IMR-90 (cell line): ENCODE measurements at regions not wholly inside any gene's neighbourhood (a gene's known extent, or its start where the extent isn't known, plus 50 kb on each side); places are given as distances from the start of the nearest gene placed in this dataset.

ENCODE experiments used
- ATAC-seq: fragments of 200-7000 bp; cut with Tn5 transposase; 2 replicates; pipeline ENCODE4 v1.9.1; 2020; ENCODE audit warnings: low read depth, mild to moderate bottlenecking, moderate library complexity
- BruUV-seq: library from RNA; stranded (reverse); fragments of 400-500 nt; replicated peaks from 2 replicates; lab custom pipeline; 2021; lab: Mats Ljungman, UMichigan
- CTCF ChIA-PET: fragments of 300-600 bp; formaldehyde crosslinking; extraction: SDS; loops from one replicate; lab custom pipeline; 2021; ENCODE audit warnings: antibody characterized with exemption; lab: Yijun Ruan, JAX
- POLR2A ChIA-PET: fragments of 300-600 bp; sonication (Branson Sonifier 250); formaldehyde crosslinking; loops from one replicate; lab custom pipeline; 2022; ENCODE audit warnings: antibody characterized with exemption; ENCODE audit not compliant: unreplicated experiment; lab: Charles Lee
- DNase-seq: peaks from one replicate; pipeline ENCODE4 v3.0.0; 2013
- H2AFZ ChIP-seq: replicated peaks from 2 replicates; pipeline ENCODE3; 2013; ENCODE audit warnings: low read length, mild to moderate bottlenecking; ENCODE audit not compliant: poor library complexity
- H2AK5ac ChIP-seq: 2 replicates; pipeline ENCODE4 v1.6.1; 2013; ENCODE audit warnings: low read depth, low read length, inconsistent platforms
- H2AK9ac ChIP-seq: replicated peaks from 2 replicates; pipeline ENCODE3; 2013; ENCODE audit warnings: mild to moderate bottlenecking, low read depth, low read length, moderate library complexity; ENCODE audit not compliant: poor library complexity
- H2BK120ac ChIP-seq: 2 replicates; pipeline ENCODE4 v1.6.1; 2013; ENCODE audit warnings: low read depth, low read length, inconsistent platforms
- H2BK15ac ChIP-seq: 3 replicates; pipeline ENCODE4 v1.6.1; 2013; ENCODE audit warnings: low read depth, low read length, inconsistent platforms
- H2BK20ac ChIP-seq: 2 replicates; pipeline ENCODE4 v1.6.1; 2013; ENCODE audit warnings: low read depth, mild to moderate bottlenecking, inconsistent platforms, low read length, moderate library complexity
- H2BK5ac ChIP-seq: 2 replicates; pipeline ENCODE4 v1.6.1; 2013; ENCODE audit warnings: mild to moderate bottlenecking, low read depth, low read length, inconsistent platforms; ENCODE audit not compliant: poor library complexity, severe bottlenecking
- H3K14ac ChIP-seq: replicated peaks from 2 replicates; pipeline ENCODE4 v1.6.1; 2013; ENCODE audit warnings: low read depth, low read length, inconsistent platforms
- H3K18ac ChIP-seq: 2 replicates; pipeline ENCODE4 v1.6.1; 2013; ENCODE audit warnings: low read depth, low read length, control low read depth
- H3K23ac ChIP-seq: 2 replicates; pipeline ENCODE4 v1.6.1; 2013; ENCODE audit warnings: low read depth, low read length, inconsistent platforms
- H3K27ac ChIP-seq: 2 replicates; pipeline ENCODE4 v1.5.1; 2013; ENCODE audit warnings: mild to moderate bottlenecking, control low read depth, low read length; ENCODE audit not compliant: insufficient read depth
- H3K27me3 ChIP-seq: 2 replicates; pipeline ENCODE4 v1.6.1; 2013; ENCODE audit warnings: low read length; ENCODE audit not compliant: control insufficient read depth, insufficient read depth
- H3K36me3 ChIP-seq: 2 replicates; pipeline ENCODE4 v1.6.1; 2013; ENCODE audit warnings: low read length, mixed read lengths; ENCODE audit not compliant: control insufficient read depth, insufficient read depth
- H3K4ac ChIP-seq: 2 replicates; pipeline ENCODE4 v1.6.1; 2013; ENCODE audit warnings: low read depth, low read length, inconsistent platforms
- H3K4me1 ChIP-seq: 2 replicates; pipeline ENCODE4 v1.6.1; 2013; ENCODE audit warnings: low read length, mixed read lengths; ENCODE audit not compliant: control insufficient read depth, insufficient read depth
- H3K4me2 ChIP-seq: 2 replicates; pipeline ENCODE4 v1.6.1; 2013; ENCODE audit warnings: low read depth, mild to moderate bottlenecking, control low read depth, low read length, moderate library complexity
- H3K4me3 ChIP-seq: 2 replicates; pipeline ENCODE4 v1.5.1; 2013; ENCODE audit warnings: low read depth, mild to moderate bottlenecking, control low read depth, low read length, moderate library complexity; ENCODE audit not compliant: insufficient read depth
- H3K56ac ChIP-seq: 2 replicates; pipeline ENCODE4 v1.6.1; 2013; ENCODE audit warnings: low read length, inconsistent platforms; ENCODE audit not compliant: insufficient read depth; ENCODE audit errors: extremely low read depth
- H3K79me1 ChIP-seq, 2 experiments: 2 replicates each; pipeline ENCODE4 v1.6.1; 2013; ENCODE audit warnings: low read length in 2 of 2, inconsistent platforms in 1 of 2, low read depth in 1 of 2
- H3K9ac ChIP-seq: 2 replicates; pipeline ENCODE4 v1.6.1; 2013; ENCODE audit warnings: low read depth, low read length, control low read depth
- H3K9me1 ChIP-seq: 2 replicates; pipeline ENCODE4 v1.6.1; 2013; ENCODE audit warnings: low read length, inconsistent platforms; ENCODE audit not compliant: insufficient read depth
- H3K9me3 ChIP-seq: 2 replicates; pipeline ENCODE4 v1.6.1; 2013; ENCODE audit warnings: low read length; ENCODE audit not compliant: control insufficient read depth, insufficient read depth
- H4K20me1 ChIP-seq: 2 replicates; pipeline ENCODE4 v1.6.1; 2013; ENCODE audit warnings: low read length, inconsistent platforms; ENCODE audit not compliant: insufficient read depth
- H4K5ac ChIP-seq: 2 replicates; pipeline ENCODE4 v1.6.1; 2013; ENCODE audit warnings: mild to moderate bottlenecking, low read depth, low read length, control low read depth
- H4K8ac ChIP-seq, 2 experiments: 2 replicates each; pipeline ENCODE4 v1.6.1; 2013; ENCODE audit warnings: low read depth in 2 of 2, low read length in 2 of 2, control low read depth in 1 of 2, inconsistent platforms in 1 of 2
- H4K91ac ChIP-seq: 2 replicates; pipeline ENCODE4 v1.6.1; 2013; ENCODE audit warnings: low read depth, low read length, inconsistent platforms; ENCODE audit not compliant: insufficient read depth
- BHLHE40 ChIP-seq: fragments of 150-350 bp; IDR thresholded peaks from 2 replicates; pipeline ENCODE4 v1.6.1; 2016; ENCODE audit warnings: mild to moderate bottlenecking, low read depth, low read length
- CEBPB ChIP-seq: IDR thresholded peaks from 2 replicates; pipeline ENCODE4 v1.6.1; 2012; ENCODE audit warnings: low read depth, low read length, improper control_type of control experiment
- CHD1 ChIP-seq: IDR thresholded peaks from 2 replicates; pipeline ENCODE4 v1.6.1; 2012; ENCODE audit warnings: low read depth, low read length, improper control_type of control experiment
- CTCF ChIP-seq: conservative IDR thresholded peaks from 2 replicates; pipeline ENCODE4 v1.5.1; 2012; ENCODE audit warnings: mild to moderate bottlenecking, low read depth, low read length, improper control_type of control experiment
- MXI1 ChIP-seq: IDR thresholded peaks from 2 replicates; pipeline ENCODE4 v1.6.1; 2012; ENCODE audit warnings: low read depth, mild to moderate bottlenecking, low read length, moderate library complexity, borderline replicate concordance
- RCOR1 ChIP-seq: IDR thresholded peaks from 2 replicates; pipeline ENCODE4 v1.6.1; 2012; ENCODE audit warnings: mild to moderate bottlenecking, low read length, improper control_type of control experiment; ENCODE audit not compliant: insufficient replicate concordance
- RFX5 ChIP-seq: IDR thresholded peaks from 2 replicates; pipeline ENCODE4 v1.8.0; 2012; ENCODE audit warnings: low read depth, mild to moderate bottlenecking, low read length, moderate library complexity
- dilution Hi-C: fragments of 300-500 bp; cut with HindIII; formaldehyde crosslinking; loops from one replicate; pipeline ENCODE4 v1.14.3; 2018; ENCODE audit warnings: low sequenced_read_pairs; ENCODE audit not compliant: unreplicated experiment
- in situ Hi-C: fragments of 300-500 bp; cut with MboI; formaldehyde crosslinking; loops from 3 replicates; pipeline ENCODE4 v1.14.3; 2019; ENCODE audit warnings: low sequenced_read_pairs, inconsistent platforms, mixed read lengths
- intact Hi-C: fragments of 100-400 bp; cut with micrococcal nuclease; formaldehyde crosslinking; loops from 2 replicates; pipeline ENCODE4 v1.10.0; 2022
- TF ChIP-seq, protein P1 (sequence below): fragments of 150-350 bp; IDR thresholded peaks from 2 replicates; pipeline ENCODE4 v1.6.1; 2016; ENCODE audit warnings: low read depth, mild to moderate bottlenecking, low read length, moderate library complexity, borderline replicate concordance

- Histone ChIP-seq H3K4ac (0 out of 2 replicates have a peak overlapping the region, but pooled peaks have one; percentile 10), H2AK9ac (no peak overlapping the region), H3K18ac (no peak overlapping the region), H3K4me3 (no peak overlapping the region), H4K8ac (no peak overlapping the region), H2AK5ac (0 out of 2 replicates have a peak overlapping the region, but pooled peaks have one; percentile 8), H4K5ac (no peak overlapping the region), H3K56ac (no peak overlapping the region), H3K4me2 (no peak overlapping the region), H3K27me3 (no peaks in the 10 kb centered on the region), H3K27ac (no peak overlapping the region), H2BK120ac (no peak overlapping the region), H3K4me1 (peaks cover 6% of the 10 kb centered on the region), H3K14ac (no peak overlapping the region), H2AFZ (no peak overlapping the region), H4K91ac (no peak overlapping the region), H3K23ac (no peak overlapping the region), H3K9me1 (peaks cover 4% of the 10 kb centered on the region; the same call in 1 of the 2 replicates), H2BK15ac (no peak overlapping the region; the same call in 2 of the 3 replicates), H4K20me1 (no peaks in the 10 kb centered on the region), H3K9ac (no peak overlapping the region), H3K36me3 (no peaks in the 10 kb centered on the region), H2BK20ac (no peak overlapping the region), H3K9me3 (no peaks in the 10 kb centered on the region), H3K79me1 (no peaks in the 10 kb centered on the region), H2BK5ac (no peak overlapping the region)
- DNase-seq (no peak), ATAC-seq (no peak)
- dilution Hi-C loops (no loop called here), in situ Hi-C loops (no loop called here), intact Hi-C loops (no loop called here)
- POLR2A ChIA-PET: no interaction called here
- CTCF ChIA-PET: no interaction called here
- BruUV-seq: no TSS peak
- no peak for TF ChIP-seq CTCF
- TF ChIP-seq CHD1: no peak
- TF ChIP-seq, protein P1, sequence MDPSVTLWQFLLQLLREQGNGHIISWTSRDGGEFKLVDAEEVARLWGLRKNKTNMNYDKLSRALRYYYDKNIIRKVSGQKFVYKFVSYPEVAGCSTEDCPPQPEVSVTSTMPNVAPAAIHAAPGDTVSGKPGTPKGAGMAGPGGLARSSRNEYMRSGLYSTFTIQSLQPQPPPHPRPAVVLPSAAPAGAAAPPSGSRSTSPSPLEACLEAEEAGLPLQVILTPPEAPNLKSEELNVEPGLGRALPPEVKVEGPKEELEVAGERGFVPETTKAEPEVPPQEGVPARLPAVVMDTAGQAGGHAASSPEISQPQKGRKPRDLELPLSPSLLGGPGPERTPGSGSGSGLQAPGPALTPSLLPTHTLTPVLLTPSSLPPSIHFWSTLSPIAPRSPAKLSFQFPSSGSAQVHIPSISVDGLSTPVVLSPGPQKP: no peak
- TF ChIP-seq RFX5: no peak
- no peak for TF ChIP-seq BHLHE40
- no peak for TF ChIP-seq RCOR1
- no peak for TF ChIP-seq MXI1
- TF ChIP-seq CEBPB: no peak
Observed at GRCh38 chr2:226364217-226364616, 435.4 kb downstream of the IRS1 start.
